ENCODE measurements at regions not wholly inside any gene's neighbourhood (a gene's known extent, or its start where the extent isn't known, plus 50 kb on each side); places are given as distances from the start of the nearest gene placed in this dataset.

DNA sequence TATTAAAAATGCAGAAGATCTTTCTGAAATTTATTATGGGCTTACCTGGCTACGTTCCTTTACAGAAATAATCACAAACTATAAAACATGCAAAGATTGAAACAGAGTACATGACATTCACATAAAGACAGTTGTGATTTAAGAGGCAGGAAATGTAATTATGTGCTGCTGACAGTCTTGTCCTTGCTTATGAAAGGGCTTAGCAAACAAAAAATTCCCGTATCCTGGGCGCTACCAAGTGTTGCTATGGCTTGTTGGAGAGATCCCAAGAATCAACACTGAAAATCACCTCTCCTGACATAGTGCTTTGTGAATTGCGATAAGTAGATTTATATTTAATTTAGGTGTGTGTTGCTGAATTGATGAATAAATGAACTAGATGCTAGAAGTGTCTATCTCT, 352.5 kb upstream of the C9orf72 start:
- Histone ChIP-seq H2BK5ac (ENCODE audit: low read depth, low read length) (no peak overlapping the region), H3K4me1 (replicated peaks in 1 of 4; ENCODE audit: control insufficient read depth in 3 of 4, insufficient read depth in 4 of 4, low read length in 3 of 4) (no peaks in the 10 kb centered on the region), H3K23ac (ENCODE audit: insufficient read length) (no peak overlapping the region), H3K27ac (ENCODE audit: low read depth, low read length) (no peak overlapping the region), H3K23me2 (ENCODE audit: low read depth, low read length) (no peaks in the 10 kb centered on the region), H3K18ac (ENCODE audit: extremely low read depth, low read length) (no peak overlapping the region), H2AFZ (ENCODE audit: low read length) (no peak overlapping the region), H2BK120ac (replicated peaks; ENCODE audit: low read depth, low read length) (no peak overlapping the region), H4K5ac (ENCODE audit: insufficient read length, low read depth, low read length) (no peak overlapping the region), H3K36me3 (ENCODE audit: control insufficient read depth in 2 of 4, insufficient read depth in 4 of 4, low read length in 3 of 4) (no peaks in the 10 kb centered on the region), H2BK12ac (ENCODE audit: low read depth, low read length) (no peak overlapping the region), H3K4ac (replicated peaks; ENCODE audit: insufficient read length, low read depth, low read length) (no peak overlapping the region), H3K4me3 (ENCODE audit: extremely low read depth in 1 of 4, insufficient read depth in 2 of 4, low read depth in 3 of 4, low read length in 4 of 4) (no peak overlapping the region), H4K8ac (ENCODE audit: extremely low read depth, insufficient read depth, low read length) (no peak overlapping the region), H3K56ac (replicated peaks; ENCODE audit: insufficient read length, low read depth, low read length) (no peak overlapping the region), H3K79me2 (ENCODE audit: control insufficient read depth in 1 of 2, insufficient read depth in 2 of 2, low read length in 2 of 2) (no peaks in the 10 kb centered on the region), H2BK15ac (ENCODE audit: low read length) (no peak overlapping the region), H3K9ac (replicated peaks in 1 of 4; ENCODE audit: extremely low read depth in 1 of 4, low read depth in 3 of 4, low read length in 3 of 4) (no peak overlapping the region), H4K91ac (replicated peaks; ENCODE audit: insufficient read length, low read length) (no peak overlapping the region), H2AK5ac (ENCODE audit: low read depth, low read length) (no peak overlapping the region), H3K9me3 (ENCODE audit: insufficient read depth in 2 of 2, low read depth in 1 of 2, low read length in 1 of 2) (no peaks in the 10 kb centered on the region), H3K27me3 (replicated peaks in 1 of 4; ENCODE audit: control insufficient read depth in 3 of 4, extremely low read depth in 1 of 4, insufficient read depth in 3 of 4, low read length in 3 of 4) (no peaks in the 10 kb centered on the region), H2BK20ac (ENCODE audit: low read length) (no peak overlapping the region), H4K20me1 (replicated peaks in 1 of 2; ENCODE audit: control insufficient read depth in 1 of 2, insufficient read depth in 2 of 2, low read length in 2 of 2) (no peaks in the 10 kb centered on the region), H3K4me2 (ENCODE audit: insufficient read depth in 1 of 2, low read depth in 2 of 2, low read length in 2 of 2) (no peak overlapping the region), H3K79me1 (ENCODE audit: low read depth, low read length) (no peaks in the 10 kb centered on the region), H3K14ac (ENCODE audit: insufficient read length) (no peak overlapping the region)
- 94 to 100% methylated on average over 1 to 4 of the region's 4 CpGs for WGBS, 2 experiments (ENCODE audit: extremely low coverage in 1 of 2, insufficient coverage in 1 of 2, insufficient read length in 1 of 2, insufficient replicate concordance in 2 of 2, low coverage in 1 of 2, low lambda C conversion rate in 2 of 2, missing lambda C conversion rate in 1 of 2)
- POLR2A ChIA-PET (ENCODE audit: partially characterized antibody) = no interaction called here
- TF ChIP-seq CBX5 (IDR thresholded peaks at IDR 0.05; ENCODE audit: low read depth, low read length) = no peak
- TF ChIP-seq SP4 (IDR thresholded peaks at IDR 0.05; ENCODE audit: low read length) = no peak
- TF ChIP-seq ASH2L (IDR thresholded peaks at IDR 0.05; ENCODE audit: low read length) = no peak
- TF ChIP-seq SAP30 (IDR thresholded peaks at IDR 0.05; ENCODE audit: insufficient read depth, insufficient replicate concordance, low read length) = no peak
- no peak for TF ChIP-seq KDM5A (IDR thresholded peaks at IDR 0.05; ENCODE audit: low read length)
- TF ChIP-seq SUZ12 (IDR thresholded peaks at IDR 0.05; ENCODE audit: low read length) = no peak
- TF ChIP-seq GTF2F1 (IDR thresholded peaks at IDR 0.05; ENCODE audit: borderline replicate concordance, low read depth, low read length) = no peak
- no peak for TF ChIP-seq SP1 (IDR thresholded peaks at IDR 0.05; ENCODE audit: low read depth, low read length)
- no peak for TF ChIP-seq EGR1 (IDR thresholded peaks at IDR 0.05; ENCODE audit: borderline replicate concordance, low read depth, low read length)
- no peak for TF ChIP-seq MAX (IDR thresholded peaks at IDR 0.05)
- TF ChIP-seq, protein P1, sequence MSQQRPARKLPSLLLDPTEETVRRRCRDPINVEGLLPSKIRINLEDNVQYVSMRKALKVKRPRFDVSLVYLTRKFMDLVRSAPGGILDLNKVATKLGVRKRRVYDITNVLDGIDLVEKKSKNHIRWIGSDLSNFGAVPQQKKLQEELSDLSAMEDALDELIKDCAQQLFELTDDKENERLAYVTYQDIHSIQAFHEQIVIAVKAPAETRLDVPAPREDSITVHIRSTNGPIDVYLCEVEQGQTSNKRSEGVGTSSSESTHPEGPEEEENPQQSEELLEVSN (IDR thresholded peaks at IDR 0.05) = no peak
- no peak for TF ChIP-seq HDAC6 (IDR thresholded peaks at IDR 0.05; ENCODE audit: low read depth, low read length)
- no peak for TF ChIP-seq PHF8 (conservative IDR thresholded peaks at IDR 0.05; ENCODE audit: low read depth, low read length)
- TF ChIP-seq CHD1 (IDR thresholded peaks at IDR 0.05; ENCODE audit: low read depth, low read length) = no peak
- TF ChIP-seq CEBPB (IDR thresholded peaks at IDR 0.05; ENCODE audit: low read depth, low read length) = no peak
- no peak for FAIRE-seq
- CTCF ChIA-PET (ENCODE audit: partially characterized antibody) = no interaction called here
- no peak for DNase-seq (ENCODE audit: low read depth in 1 of 2, low spot score in 2 of 2)
